Activated CD4-positive, alpha-beta memory T cell treated with anti-CD3 and anti-CD28 coated beads for 36 hours (primary cell): ENCODE measurements at regions not wholly inside any gene's neighbourhood (a gene's known extent, or its start where the extent isn't known, plus 50 kb on each side); places are given as distances from the start of the nearest gene placed in this dataset.

Source experiments
- CTCF ChIA-PET: fragments of 350-600 bp; sonication (Branson Sonifier 250); formaldehyde crosslinking; loops from one replicate; lab custom pipeline; 2021; ENCODE audit warnings: antibody characterized with exemption, inconsistent platforms; lab: Charles Lee
- POLR2A ChIA-PET: fragments of 350-600 bp; sonication (Branson Sonifier 250); formaldehyde crosslinking; loops from one replicate; lab custom pipeline; 2021; ENCODE audit warnings: antibody characterized with exemption; lab: Charles Lee
- DNase-seq: peaks from one replicate; pipeline ENCODE4 v3.0.0-alpha.2; 2020
- H3K27ac Mint-ChIP-seq: one replicate; pipeline ENCODE4 v1.8.0; 2021; ENCODE audit warnings: mixed read lengths
- H3K27me3 Mint-ChIP-seq: one replicate; pipeline ENCODE4 v1.8.0; 2021; ENCODE audit warnings: mixed read lengths
- H3K36me3 Mint-ChIP-seq: one replicate; pipeline ENCODE4 v1.8.0; 2021; ENCODE audit warnings: mixed read lengths
- H3K4me1 Mint-ChIP-seq: one replicate; pipeline ENCODE4 v1.8.0; 2021; ENCODE audit warnings: low read depth, mixed read lengths
- H3K4me3 Mint-ChIP-seq: one replicate; pipeline ENCODE4 v1.8.0; 2021; ENCODE audit warnings: mild to moderate bottlenecking, mixed read lengths
- H3K9me3 Mint-ChIP-seq: one replicate; pipeline ENCODE4 v1.8.0; 2021; ENCODE audit warnings: mixed read lengths
- intact Hi-C: fragments of 100-400 bp; cut with micrococcal nuclease; formaldehyde crosslinking; loops from one replicate; pipeline ENCODE4 v1.15.1; 2023

GRCh38 chr5:5572010-5572865 lies 149.8 kb downstream of the ICE1 start:
- H3K4me3 Mint-ChIP-seq: no peak overlapping the region
- intact Hi-C loops: no loop called here
- no peak overlapping the region for H3K27ac Mint-ChIP-seq
- DNase-seq: no peak
- H3K4me1 Mint-ChIP-seq: no peaks in the 10 kb centered on the region
- H3K36me3 Mint-ChIP-seq: no peaks in the 10 kb centered on the region
- no peaks in the 10 kb centered on the region for H3K9me3 Mint-ChIP-seq
- ChIA-PET CTCF (no interaction called here), POLR2A (no interaction called here)
- H3K27me3 Mint-ChIP-seq: peaks cover 3% of the 10 kb centered on the region

- H3K4me1 Mint-ChIP-seq: no peaks in the 10 kb centered on the region
- intact Hi-C loops: no loop called here
- H3K9me3 Mint-ChIP-seq: no peaks in the 10 kb centered on the region
- DNase-seq: no peak
- POLR2A ChIA-PET: no interaction called here
- CTCF ChIA-PET: no interaction called here
- H3K27me3 Mint-ChIP-seq: peaks cover 2% of the 10 kb centered on the region
- H3K27ac Mint-ChIP-seq: no peak overlapping the region
- no peak overlapping the region for H3K4me3 Mint-ChIP-seq
- H3K36me3 Mint-ChIP-seq: no peaks in the 10 kb centered on the region
Observed at GRCh38 chr5:5570646-5571045, 148.2 kb downstream of the ICE1 start.

GRCh38 chr5:5564898-5565297 lies 142.4 kb downstream of the ICE1 start:
- Mint-ChIP-seq H3K27me3 (peaks cover 9% of the 10 kb centered on the region), H3K4me1 (no peaks in the 10 kb centered on the region), H3K36me3 (no peaks in the 10 kb centered on the region), H3K4me3 (no peak overlapping the region), H3K9me3 (no peaks in the 10 kb centered on the region), H3K27ac (no peak overlapping the region)
- ChIA-PET CTCF (no interaction called here), POLR2A (no interaction called here)
- DNase-seq: no peak
- intact Hi-C loops: no loop called here

DNA sequence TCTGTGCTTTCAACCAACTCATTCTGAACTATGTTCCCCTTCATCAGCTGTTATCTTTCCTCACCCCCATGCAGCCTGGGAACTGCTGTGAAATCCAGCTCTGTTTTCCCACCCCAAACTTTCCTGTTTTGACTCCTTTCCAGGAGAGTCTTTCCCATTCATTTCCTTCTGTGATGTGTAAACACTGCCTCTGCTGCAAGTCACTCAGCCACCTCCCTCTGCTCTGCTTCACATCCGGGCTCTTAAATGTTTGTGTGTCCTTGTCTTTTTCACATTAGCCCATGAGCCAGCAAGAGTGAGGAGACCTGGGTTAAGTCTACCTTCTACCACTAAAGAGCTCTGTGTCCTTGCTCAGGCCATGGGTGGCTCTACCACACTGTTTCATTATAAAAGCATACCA lies 137.5 kb downstream of the ICE1 start:
- Mint-ChIP-seq H3K27me3 (peaks cover 8% of the 10 kb centered on the region), H3K27ac (no peak overlapping the region), H3K36me3 (no peaks in the 10 kb centered on the region), H3K4me1 (no peaks in the 10 kb centered on the region), H3K9me3 (no peaks in the 10 kb centered on the region), H3K4me3 (no peak overlapping the region)
- ChIA-PET POLR2A (no interaction called here), CTCF (no interaction called here)
- no peak for DNase-seq
- intact Hi-C loops: no loop called here

- no peak for DNase-seq
- H3K27me3 Mint-ChIP-seq: peaks cover 9% of the 10 kb centered on the region
- ChIA-PET POLR2A (no interaction called here), CTCF (no interaction called here)
- intact Hi-C loops: no loop called here
- peaks cover 6% of the 10 kb centered on the region for H3K9me3 Mint-ChIP-seq
- H3K36me3 Mint-ChIP-seq: no peaks in the 10 kb centered on the region
- no peaks in the 10 kb centered on the region for H3K4me1 Mint-ChIP-seq
- no peak overlapping the region for H3K4me3 Mint-ChIP-seq
- no peak overlapping the region for H3K27ac Mint-ChIP-seq
Observed at GRCh38 chr5:5558638-5559527, 136.4 kb downstream of the ICE1 start.

DNA sequence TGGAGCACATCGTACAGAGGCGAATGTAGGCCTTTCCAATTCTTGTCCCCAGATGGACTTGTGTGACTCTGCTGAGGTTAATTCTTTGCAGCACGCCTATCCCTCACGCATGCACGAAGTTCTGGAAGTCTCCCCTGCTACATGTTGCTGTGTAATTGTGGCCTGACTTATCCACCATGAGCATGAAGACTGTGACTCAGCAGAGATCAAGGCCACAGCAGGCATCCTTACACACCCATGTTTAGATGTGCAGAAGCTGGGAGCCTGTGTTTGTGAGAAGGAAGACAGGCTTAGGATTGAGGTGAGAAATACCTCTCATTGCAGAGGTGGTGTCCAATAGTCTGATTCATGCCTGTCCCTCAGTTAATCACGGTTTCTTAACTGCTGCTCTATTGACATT lies 135.6 kb downstream of the ICE1 start:
- intact Hi-C loops: no loop called here
- POLR2A ChIA-PET: no interaction called here
- peaks cover 9% of the 10 kb centered on the region for H3K27me3 Mint-ChIP-seq

DNA sequence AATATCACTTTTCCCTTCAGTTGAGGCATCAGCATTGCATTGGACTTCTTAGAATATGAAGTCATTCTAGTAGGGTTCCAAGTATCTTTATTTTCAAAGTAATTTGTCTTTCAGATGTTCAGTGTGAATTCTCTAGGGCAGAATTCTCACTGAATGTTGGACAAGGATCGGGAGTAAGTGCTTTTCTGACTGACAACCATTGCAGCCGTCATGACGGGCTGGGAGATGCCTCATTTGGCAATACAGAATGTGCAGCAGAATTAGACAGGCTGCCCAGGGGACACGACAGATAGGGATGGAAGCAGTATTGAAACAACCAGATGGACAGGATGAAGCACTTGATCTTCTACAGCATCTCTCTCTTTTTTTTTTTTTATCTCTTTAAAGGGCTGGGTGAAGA lies 129.0 kb downstream of the ICE1 start:
- peaks cover 6% of the 10 kb centered on the region for H3K9me3 Mint-ChIP-seq
- H3K36me3 Mint-ChIP-seq: no peaks in the 10 kb centered on the region
- CTCF ChIA-PET: no interaction called here
- no peaks in the 10 kb centered on the region for H3K4me1 Mint-ChIP-seq
- peaks cover 15% of the 10 kb centered on the region for H3K27me3 Mint-ChIP-seq
- POLR2A ChIA-PET: no interaction called here
- no peak for DNase-seq
- H3K4me3 Mint-ChIP-seq: no peak overlapping the region
- intact Hi-C loops: no loop called here
- H3K27ac Mint-ChIP-seq: no peak overlapping the region

More for the DNA sequence above, 135.6 kb downstream of the ICE1 start:
- Mint-ChIP-seq H3K27ac (no peak overlapping the region), H3K4me3 (no peak overlapping the region), H3K36me3 (no peaks in the 10 kb centered on the region), H3K9me3 (peaks cover 6% of the 10 kb centered on the region), H3K4me1 (no peaks in the 10 kb centered on the region)
- DNase-seq: no peak
- CTCF ChIA-PET: no interaction called here

- DNase-seq: no peak
- Mint-ChIP-seq H3K4me1 (no peaks in the 10 kb centered on the region), H3K27me3 (peaks cover 20% of the 10 kb centered on the region), H3K4me3 (no peak overlapping the region), H3K36me3 (no peaks in the 10 kb centered on the region), H3K9me3 (no peaks in the 10 kb centered on the region), H3K27ac (no peak overlapping the region)
- intact Hi-C loops: no loop called here
- POLR2A ChIA-PET: no interaction called here
- CTCF ChIA-PET: no interaction called here
Observed at GRCh38 chr5:5546408-5546807, 123.9 kb downstream of the ICE1 start.

DNA sequence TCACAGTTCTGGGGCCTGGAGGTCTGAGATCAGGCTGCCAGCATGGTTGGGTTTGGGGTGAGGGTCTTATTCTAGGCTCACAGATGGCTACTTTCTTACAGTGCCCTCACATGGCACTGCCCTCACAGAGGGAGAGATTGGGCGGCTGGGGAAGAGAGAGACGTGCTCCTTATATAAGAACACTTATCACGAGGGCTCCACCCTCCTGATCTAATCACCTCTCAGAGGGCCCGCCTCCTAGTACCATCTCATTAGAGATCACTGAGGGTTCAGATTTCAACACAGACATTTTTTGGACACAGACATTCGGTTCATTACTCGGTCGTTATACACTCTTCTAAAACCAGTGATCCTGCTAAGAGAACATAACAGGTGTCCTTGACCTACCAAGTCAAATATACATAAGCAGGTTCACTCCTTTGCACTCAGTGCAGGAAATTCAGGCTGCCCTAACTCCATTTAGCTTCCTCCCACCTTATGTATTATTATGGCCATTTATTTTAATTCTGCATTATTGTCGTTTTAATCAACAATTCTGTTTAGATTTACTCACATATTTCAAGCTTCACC lies 121.7 kb downstream of the ICE1 start:
- H3K27ac Mint-ChIP-seq: no peak overlapping the region
- H3K9me3 Mint-ChIP-seq: no peaks in the 10 kb centered on the region
- intact Hi-C loops: no loop called here
- H3K4me1 Mint-ChIP-seq: no peaks in the 10 kb centered on the region
- POLR2A ChIA-PET: no interaction called here
- CTCF ChIA-PET: no interaction called here
- peaks cover 22% of the 10 kb centered on the region for H3K27me3 Mint-ChIP-seq
- H3K4me3 Mint-ChIP-seq: no peak overlapping the region
- no peak for DNase-seq
- H3K36me3 Mint-ChIP-seq: no peaks in the 10 kb centered on the region

DNA sequence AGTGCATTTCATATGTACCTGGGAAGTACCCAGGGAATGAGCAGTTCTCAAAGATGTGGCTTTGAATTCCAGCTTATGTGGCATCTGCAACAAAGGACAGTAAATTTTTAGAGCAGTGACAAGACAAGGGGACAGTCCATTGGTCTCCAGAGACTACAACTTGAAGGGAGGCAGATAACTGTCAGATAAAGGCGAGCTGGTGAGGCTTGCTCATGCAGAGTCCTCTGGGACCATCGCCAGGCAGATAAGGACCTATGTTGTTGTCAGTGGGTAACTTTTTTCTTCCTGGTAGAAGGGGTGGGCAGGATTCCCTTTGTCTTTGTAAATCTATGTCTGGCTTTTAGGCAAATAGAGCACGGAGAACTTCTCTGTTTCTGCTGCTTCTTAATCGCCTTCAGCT lies 120.2 kb downstream of the ICE1 start:
- H3K36me3 Mint-ChIP-seq: no peaks in the 10 kb centered on the region
- H3K27ac Mint-ChIP-seq: no peak overlapping the region
- POLR2A ChIA-PET: no interaction called here
- no peaks in the 10 kb centered on the region for H3K4me1 Mint-ChIP-seq
- no peak for DNase-seq
- intact Hi-C loops: no loop called here
- peaks cover 19% of the 10 kb centered on the region for H3K27me3 Mint-ChIP-seq
- no peaks in the 10 kb centered on the region for H3K9me3 Mint-ChIP-seq
- CTCF ChIA-PET: no interaction called here
- no peak overlapping the region for H3K4me3 Mint-ChIP-seq

DNA sequence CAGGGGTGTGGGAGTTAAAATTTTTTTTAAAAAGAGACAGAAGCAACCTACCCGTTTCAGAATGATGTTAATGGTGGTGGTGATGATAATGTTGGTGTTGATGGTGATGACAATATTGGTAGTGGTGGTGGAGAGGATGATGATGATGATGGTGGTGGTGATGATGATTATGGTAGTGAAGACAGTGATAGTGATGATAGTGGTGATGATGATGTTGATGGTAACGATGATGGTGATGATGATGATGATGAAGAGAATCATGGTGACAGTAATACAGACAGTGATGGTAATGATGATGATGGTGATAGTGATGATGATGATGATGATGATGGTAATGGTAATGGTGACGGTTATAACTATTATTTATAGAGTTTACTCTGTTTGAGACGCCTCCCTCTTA lies 117.6 kb downstream of the ICE1 start:
- ChIA-PET POLR2A (no interaction called here), CTCF (no interaction called here)
- Mint-ChIP-seq H3K9me3 (no peaks in the 10 kb centered on the region), H3K4me1 (no peaks in the 10 kb centered on the region), H3K27ac (no peak overlapping the region), H3K27me3 (peaks cover 17% of the 10 kb centered on the region), H3K36me3 (no peaks in the 10 kb centered on the region), H3K4me3 (no peak overlapping the region)
- intact Hi-C loops: no loop called here
- DNase-seq: no peak
